Neural progenitor cell (in vitro differentiated cells): ENCODE measurements at regions not wholly inside any gene's neighbourhood (a gene's known extent, or its start where the extent isn't known, plus 50 kb on each side); places are given as distances from the start of the nearest gene placed in this dataset.
"Not testable (repeated sequence)": the region's sequence is repeated elsewhere in the genome, so short reads cannot be mapped to it uniquely, and the experiment has no call there.

Experiments used
- DNase-seq: peaks from one replicate; pipeline ENCODE4 v3.0.0-alpha.2; 2016; ENCODE audit warnings: low spot score
- H2AFZ ChIP-seq: fragments of 200-600 bp; sonication (generic); replicated peaks from 2 replicates; pipeline ENCODE4 v1.6.1; 2016; ENCODE audit warnings: antibody characterized with exemption
- H3F3A ChIP-seq: fragments of 200-600 bp; sonication (generic); 2 replicates; pipeline ENCODE4 v1.6.1; 2016; ENCODE audit warnings: antibody characterized with exemption, low read depth
- H3K27ac ChIP-seq: fragments of 200-600 bp; sonication (generic); 2 replicates; pipeline ENCODE4 v1.5.1; 2016; ENCODE audit warnings: mild to moderate bottlenecking
- H3K27me3 ChIP-seq: fragments of 200-600 bp; sonication (generic); 2 replicates; pipeline ENCODE4 v1.6.1; 2016; ENCODE audit warnings: mild to moderate bottlenecking, moderate library complexity
- H3K36me3 ChIP-seq: fragments of 200-600 bp; sonication (generic); 2 replicates; pipeline ENCODE4 v1.5.1; 2016
- H3K4me1 ChIP-seq: fragments of 200-600 bp; sonication (generic); 2 replicates; pipeline ENCODE4 v1.6.1; 2016; ENCODE audit warnings: mixed run types
- H3K4me2 ChIP-seq: fragments of 200-600 bp; sonication (generic); 2 replicates; pipeline ENCODE4 v1.6.1; 2016
- H3K4me3 ChIP-seq: fragments of 200-600 bp; sonication (generic); 2 replicates; pipeline ENCODE4 v1.5.1; 2016
- H3K79me2 ChIP-seq: fragments of 200-600 bp; sonication (generic); 2 replicates; pipeline ENCODE4 v1.6.1; 2016; ENCODE audit warnings: low read depth
- H3K9ac ChIP-seq: fragments of 200-600 bp; sonication (generic); 2 replicates; pipeline ENCODE4 v1.6.1; 2016
- H3K9me3 ChIP-seq: fragments of 200-600 bp; sonication (generic); 2 replicates; pipeline ENCODE4 v1.5.1; 2016; ENCODE audit warnings: low read depth
- H4K20me1 ChIP-seq: fragments of 200-600 bp; sonication (generic); 2 replicates; pipeline ENCODE4 v1.6.1; 2016; ENCODE audit warnings: low read depth
- H3K27ac Mint-ChIP-seq: 3 replicates; pipeline ENCODE4 v1.8.0; 2021; ENCODE audit warnings: mixed read lengths
- H3K27me3 Mint-ChIP-seq: 2 replicates; pipeline ENCODE4 v1.8.0; 2022; ENCODE audit warnings: low read depth, mild to moderate bottlenecking, inconsistent platforms, moderate library complexity, mixed read lengths; ENCODE audit not compliant: insufficient read depth
- H3K36me3 Mint-ChIP-seq: 3 replicates; pipeline ENCODE4 v1.8.0; 2021; ENCODE audit warnings: mixed read lengths
- H3K4me1 Mint-ChIP-seq: 3 replicates; pipeline ENCODE4 v1.8.0; 2021; ENCODE audit warnings: mixed read lengths
- H3K4me3 Mint-ChIP-seq: 3 replicates; pipeline ENCODE4 v1.8.0; 2021; ENCODE audit warnings: mild to moderate bottlenecking, moderate library complexity, mixed read lengths
- H3K9me3 Mint-ChIP-seq: 3 replicates; pipeline ENCODE4 v1.8.0; 2020; ENCODE audit warnings: mixed read lengths
- EZH2 ChIP-seq: fragments of 200-600 bp; sonication (generic); IDR thresholded peaks from 2 replicates; pipeline ENCODE4 v1.6.1; 2017; ENCODE audit warnings: antibody characterized with exemption, mild to moderate bottlenecking, moderate library complexity
- EZH2phosphoT487 ChIP-seq: fragments of 200-600 bp; sonication (generic); IDR thresholded peaks from 2 replicates; pipeline ENCODE4 v1.6.1; 2017; ENCODE audit warnings: antibody characterized with exemption
- TF ChIP-seq, protein P1 (sequence below): fragments of 200-600 bp; sonication (generic); IDR thresholded peaks from 2 replicates; pipeline ENCODE4 v1.5.1; 2017; ENCODE audit warnings: antibody characterized with exemption, mild to moderate bottlenecking

DNA sequence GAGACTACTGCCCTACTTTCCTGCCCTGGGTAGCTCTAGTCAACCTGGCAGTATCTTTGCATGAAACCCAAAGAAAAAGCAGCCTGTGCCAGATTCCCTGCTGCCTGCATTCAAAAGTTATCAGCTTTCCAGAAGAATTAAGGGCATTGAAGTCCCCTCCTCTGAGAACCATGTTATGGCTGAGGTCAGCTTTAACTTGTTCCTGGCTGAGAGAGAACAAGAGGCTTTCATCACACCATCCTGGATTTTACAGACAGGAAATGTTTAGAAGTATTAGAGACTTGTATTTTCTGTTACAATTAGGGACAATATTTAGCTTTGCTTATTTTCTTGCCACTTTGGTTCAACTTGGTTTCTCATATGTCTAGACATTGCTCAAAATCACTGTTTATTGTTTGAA, 238.8 kb downstream of the ARL4A start:
- Mint-ChIP-seq H3K9me3 (peaks cover 6% of the 10 kb centered on the region), H3K27me3 (no peaks in the 10 kb centered on the region), H3K4me1 (peaks cover 42% of the 10 kb centered on the region), H3K4me3 (no peak overlapping the region), H3K36me3 (peaks cover 5% of the 10 kb centered on the region), H3K27ac (peak overlapping the region; percentile 89)
- peak; percentile 15 for DNase-seq
- Histone ChIP-seq H3K36me3 (no peaks in the 10 kb centered on the region), H3K27me3 (no peaks in the 10 kb centered on the region), H3K4me1 (peaks cover 15% of the 10 kb centered on the region), H3K4me3 (no peak overlapping the region), H3K4me2 (peak overlapping the region; percentile 5), H3K79me2 (no peaks in the 10 kb centered on the region), H2AFZ (no peak overlapping the region), H3K9ac (no peak overlapping the region), H4K20me1 (no peaks in the 10 kb centered on the region), H3K27ac (no peak overlapping the region), H3K9me3 (no peaks in the 10 kb centered on the region), H3F3A (no peaks in the 10 kb centered on the region)
- TF ChIP-seq EZH2 (no peak), EZH2phosphoT487 (no peak)
- TF ChIP-seq, protein P1, sequence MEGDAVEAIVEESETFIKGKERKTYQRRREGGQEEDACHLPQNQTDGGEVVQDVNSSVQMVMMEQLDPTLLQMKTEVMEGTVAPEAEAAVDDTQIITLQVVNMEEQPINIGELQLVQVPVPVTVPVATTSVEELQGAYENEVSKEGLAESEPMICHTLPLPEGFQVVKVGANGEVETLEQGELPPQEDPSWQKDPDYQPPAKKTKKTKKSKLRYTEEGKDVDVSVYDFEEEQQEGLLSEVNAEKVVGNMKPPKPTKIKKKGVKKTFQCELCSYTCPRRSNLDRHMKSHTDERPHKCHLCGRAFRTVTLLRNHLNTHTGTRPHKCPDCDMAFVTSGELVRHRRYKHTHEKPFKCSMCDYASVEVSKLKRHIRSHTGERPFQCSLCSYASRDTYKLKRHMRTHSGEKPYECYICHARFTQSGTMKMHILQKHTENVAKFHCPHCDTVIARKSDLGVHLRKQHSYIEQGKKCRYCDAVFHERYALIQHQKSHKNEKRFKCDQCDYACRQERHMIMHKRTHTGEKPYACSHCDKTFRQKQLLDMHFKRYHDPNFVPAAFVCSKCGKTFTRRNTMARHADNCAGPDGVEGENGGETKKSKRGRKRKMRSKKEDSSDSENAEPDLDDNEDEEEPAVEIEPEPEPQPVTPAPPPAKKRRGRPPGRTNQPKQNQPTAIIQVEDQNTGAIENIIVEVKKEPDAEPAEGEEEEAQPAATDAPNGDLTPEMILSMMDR = no peak

GRCh38 chr7:12927635-12928434, 240.4 kb downstream of the ARL4A start:
- Histone ChIP-seq H3F3A (no peaks in the 10 kb centered on the region), H2AFZ (no peak overlapping the region)
- H3K36me3 Mint-ChIP-seq = peaks cover 5% of the 10 kb centered on the region

DNA sequence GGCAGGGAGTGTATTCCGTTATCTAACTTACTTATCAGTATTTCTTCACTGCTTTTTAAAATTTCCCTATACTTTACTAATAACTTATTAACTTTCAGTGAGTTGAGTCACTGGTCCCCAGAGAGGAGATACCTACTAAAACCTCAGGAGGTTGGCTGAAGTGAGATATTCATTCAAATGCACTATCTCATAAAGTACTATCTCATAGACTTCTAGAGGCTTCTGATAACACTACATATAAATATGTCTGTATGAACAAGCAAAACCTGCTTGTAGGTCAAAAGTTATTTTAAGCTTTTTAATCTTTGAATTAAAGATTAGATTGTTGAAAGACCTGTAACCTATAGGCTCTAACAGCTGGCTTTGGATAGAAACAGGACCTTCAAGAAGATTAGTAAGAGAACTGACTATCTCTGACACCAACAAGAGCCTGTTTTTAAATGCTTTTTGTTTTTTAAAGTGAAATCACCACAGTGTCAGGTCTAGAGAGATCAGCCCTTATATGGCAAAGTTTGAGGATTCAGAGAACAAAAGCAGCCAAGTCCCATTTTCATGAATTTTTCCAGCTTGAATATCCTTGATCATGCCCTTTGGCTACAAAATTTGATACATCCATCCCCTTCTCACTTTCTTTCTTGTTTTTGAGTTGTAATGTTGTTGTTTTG, 242.2 kb downstream of the ARL4A start:
- Histone ChIP-seq H3K36me3 (no peaks in the 10 kb centered on the region), H3F3A (no peaks in the 10 kb centered on the region), H3K9ac (no peak overlapping the region), H2AFZ (no peak overlapping the region), H3K4me2 (no peak overlapping the region), H3K4me1 (peaks cover 15% of the 10 kb centered on the region), H3K4me3 (no peak overlapping the region), H3K27ac (no peak overlapping the region), H3K27me3 (no peaks in the 10 kb centered on the region), H3K79me2 (no peaks in the 10 kb centered on the region), H4K20me1 (no peaks in the 10 kb centered on the region), H3K9me3 (no peaks in the 10 kb centered on the region)
- DNase-seq = no peak
- H3K4me3 Mint-ChIP-seq = no peak overlapping the region
- TF ChIP-seq EZH2 = no peak
- TF ChIP-seq EZH2phosphoT487 = no peak
- TF ChIP-seq, protein P1 = no peak
- H3K27ac Mint-ChIP-seq = peak overlapping the region; percentile 20
- H3K4me1 Mint-ChIP-seq = peaks cover 32% of the 10 kb centered on the region
- H3K9me3 Mint-ChIP-seq = peaks cover 6% of the 10 kb centered on the region
- H3K36me3 Mint-ChIP-seq = peaks cover 5% of the 10 kb centered on the region
- H3K27me3 Mint-ChIP-seq = no peaks in the 10 kb centered on the region

More at GRCh38 chr7:12927635-12928434, 240.4 kb downstream of the ARL4A start:
- Mint-ChIP-seq H3K27ac (peak overlapping the region; percentile 88), H3K4me1 (peaks cover 35% of the 10 kb centered on the region), H3K9me3 (peaks cover 6% of the 10 kb centered on the region), H3K27me3 (no peaks in the 10 kb centered on the region), H3K4me3 (no peak overlapping the region)
- DNase-seq = no peak
- H4K20me1 ChIP-seq = no peaks in the 10 kb centered on the region
- no peaks in the 10 kb centered on the region for H3K79me2 ChIP-seq
- H3K9me3 ChIP-seq = no peaks in the 10 kb centered on the region
- no peak for TF ChIP-seq EZH2
- no peaks in the 10 kb centered on the region for H3K36me3 ChIP-seq
- no peak overlapping the region for H3K9ac ChIP-seq
- no peak overlapping the region for H3K27ac ChIP-seq
- no peaks in the 10 kb centered on the region for H3K27me3 ChIP-seq
- H3K4me1 ChIP-seq = peaks cover 15% of the 10 kb centered on the region
- H3K4me3 ChIP-seq = no peak overlapping the region
- H3K4me2 ChIP-seq = no peak overlapping the region

- peaks cover 28% of the 10 kb centered on the region for H3K4me1 Mint-ChIP-seq
- H3K4me3 ChIP-seq = no peak overlapping the region
- no peaks in the 10 kb centered on the region for H4K20me1 ChIP-seq
- no peaks in the 10 kb centered on the region for H3F3A ChIP-seq
- H3K9me3 Mint-ChIP-seq = peaks cover 6% of the 10 kb centered on the region
- no peak overlapping the region for H2AFZ ChIP-seq
- no peaks in the 10 kb centered on the region for H3K27me3 ChIP-seq
- H3K36me3 Mint-ChIP-seq = peaks cover 5% of the 10 kb centered on the region
- H3K36me3 ChIP-seq = no peaks in the 10 kb centered on the region
- H3K4me1 ChIP-seq = peaks cover 14% of the 10 kb centered on the region
- H3K9ac ChIP-seq = no peak overlapping the region
- no peaks in the 10 kb centered on the region for H3K9me3 ChIP-seq
- H3K4me3 Mint-ChIP-seq = no peak overlapping the region
- TF ChIP-seq, protein P1 = no peak
- TF ChIP-seq EZH2 (no peak), EZH2phosphoT487 (no peak)
- H3K27me3 Mint-ChIP-seq = no peaks in the 10 kb centered on the region
- H3K27ac Mint-ChIP-seq = no peak overlapping the region
- H3K27ac ChIP-seq = no peak overlapping the region
- H3K4me2 ChIP-seq = no peak overlapping the region
- no peak for DNase-seq
- H3K79me2 ChIP-seq = no peaks in the 10 kb centered on the region
Measured at GRCh38 chr7:12930534-12930933, 243.1 kb downstream of the ARL4A start.

DNA sequence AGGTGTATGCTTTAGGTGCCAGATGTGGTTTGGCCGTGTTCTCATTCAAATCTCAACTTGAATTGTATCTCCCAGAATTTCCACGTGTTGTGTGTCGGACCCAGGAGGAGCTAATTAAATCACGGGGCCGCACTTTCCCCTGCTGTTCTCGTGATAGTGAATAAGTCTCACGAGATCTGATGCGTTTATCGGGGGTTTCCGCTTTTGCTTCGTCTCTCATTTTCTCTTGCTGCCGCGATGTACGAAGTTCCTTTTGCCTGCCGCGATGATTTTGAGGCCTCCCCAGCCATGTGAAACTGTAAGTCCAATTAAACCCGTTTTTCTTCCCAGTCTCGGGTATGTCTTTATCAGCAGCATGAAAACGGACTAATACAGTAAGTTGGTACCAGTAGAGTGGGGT, 244.0 kb downstream of the ARL4A start:
- DNase-seq, H3K27me3 ChIP-seq, H3F3A ChIP-seq, H3K27ac ChIP-seq, H3K9me3 ChIP-seq, H3K4me2 ChIP-seq, H2AFZ ChIP-seq, H4K20me1 ChIP-seq, H3K79me2 ChIP-seq, H3K4me3 Mint-ChIP-seq, H3K27me3 Mint-ChIP-seq, H3K4me1 ChIP-seq, H3K36me3 Mint-ChIP-seq, H3K36me3 ChIP-seq, H3K4me3 ChIP-seq, H3K27ac Mint-ChIP-seq, H3K9ac ChIP-seq: not testable (repeated sequence)
- Mint-ChIP-seq H3K9me3 (peaks cover 13% of the 10 kb centered on the region), H3K4me1 (peaks cover 21% of the 10 kb centered on the region)
